Midbrain (tissue), 1 donor: ENCODE measurements at regions not wholly inside any gene's neighbourhood (a gene's known extent, or its start where the extent isn't known, plus 50 kb on each side); places are given as distances from the start of the nearest gene placed in this dataset.

Source experiments
- DNase-seq: peaks from one replicate; lab custom pipeline; 2025; lab: John Stamatoyannopoulos, UW

- DNase-seq = no peak
Observed at GRCh38 chr13:67367399-67367798, 137.3 kb upstream of the PCDH9 start.

- no peak for DNase-seq
Observed at GRCh38 chr13:67366533-67366932, 136.4 kb upstream of the PCDH9 start.

GRCh38 chr13:67355812-67356476 lies 125.8 kb upstream of the PCDH9 start:
- DNase-seq = no peak

GRCh38 chr13:67353941-67354340 lies 123.8 kb upstream of the PCDH9 start:
- no peak for DNase-seq

GRCh38 chr13:67353031-67353430 lies 122.9 kb upstream of the PCDH9 start:
- DNase-seq = no peak

- no peak for DNase-seq
Observed at GRCh38 chr13:67351909-67352308, 121.8 kb upstream of the PCDH9 start.

GRCh38 chr13:67351114-67351513 lies 121.0 kb upstream of the PCDH9 start:
- no peak for DNase-seq

GRCh38 chr13:67343777-67344176 lies 113.6 kb upstream of the PCDH9 start:
- no peak for DNase-seq

GRCh38 chr13:67341406-67341805 lies 111.3 kb upstream of the PCDH9 start:
- DNase-seq = no peak

- DNase-seq = no peak
Observed at GRCh38 chr13:67330149-67330548, 100.0 kb upstream of the PCDH9 start.

GRCh38 chr13:67328895-67329294 lies 98.8 kb upstream of the PCDH9 start:
- no peak for DNase-seq

- DNase-seq = no peak
Observed at GRCh38 chr13:67318860-67319259, 88.7 kb upstream of the PCDH9 start.

- DNase-seq = no peak
Observed at GRCh38 chr13:67318398-67318797, 88.3 kb upstream of the PCDH9 start.

- no peak for DNase-seq
Observed at GRCh38 chr13:67314405-67314804, 84.3 kb upstream of the PCDH9 start.

- DNase-seq = no peak
Observed at GRCh38 chr13:67308004-67308772, 78.1 kb upstream of the PCDH9 start.

- no peak for DNase-seq
Observed at GRCh38 chr13:67306742-67307141, 76.6 kb upstream of the PCDH9 start.

- DNase-seq = no peak
Observed at GRCh38 chr13:67303661-67304333, 73.7 kb upstream of the PCDH9 start.

GRCh38 chr13:67299751-67300150 lies 69.6 kb upstream of the PCDH9 start:
- DNase-seq = no peak

GRCh38 chr13:67299072-67299635 lies 69.0 kb upstream of the PCDH9 start:
- DNase-seq = no peak

GRCh38 chr13:67298297-67298696 lies 68.2 kb upstream of the PCDH9 start:
- DNase-seq = peak; percentile 7

- no peak for DNase-seq
Observed at GRCh38 chr13:67296511-67296910, 66.4 kb upstream of the PCDH9 start.

- DNase-seq = no peak
Observed at GRCh38 chr13:67292886-67293285, 62.8 kb upstream of the PCDH9 start.

GRCh38 chr13:67285611-67286010 lies 55.5 kb upstream of the PCDH9 start:
- no peak for DNase-seq
